Keratinocyte (primary cell): ENCODE measurements at regions not wholly inside any gene's neighbourhood (a gene's known extent, or its start where the extent isn't known, plus 50 kb on each side); places are given as distances from the start of the nearest gene placed in this dataset.

Source experiments
- DNase-seq: peaks from one replicate; pipeline ENCODE4 v3.0.0-alpha.2; 2011; ENCODE audit warnings: low read depth, missing footprints, low spot score
- FAIRE-seq: peaks from 2 replicates; lab custom pipeline; 2011; peaks lifted over from hg19 to GRCh38; lab: Jason Lieb, UNC
- H2AFZ ChIP-seq: 2 replicates; pipeline ENCODE4 v1.6.0; 2012; ENCODE audit warnings: low read length, control low read depth, inconsistent platforms; ENCODE audit not compliant: control insufficient read depth
- H3K27ac ChIP-seq: 2 replicates; pipeline ENCODE4 v1.5.1; 2011; ENCODE audit warnings: low read length; ENCODE audit not compliant: control insufficient read depth, insufficient read depth
- H3K27me3 ChIP-seq: 3 replicates; pipeline ENCODE4 v1.6.0; 2011; ENCODE audit warnings: low read length; ENCODE audit not compliant: control insufficient read depth, insufficient read depth; ENCODE audit errors: extremely low read depth
- H3K36me3 ChIP-seq, 2 experiments: 2 replicates in 1 of 2; 3 replicates in 1 of 2; pipeline ENCODE4 v1.5.1; 2011; ENCODE audit warnings: low read length in 2 of 2, mild to moderate bottlenecking in 1 of 2; ENCODE audit not compliant: control insufficient read depth in 2 of 2, insufficient read depth in 2 of 2; ENCODE audit errors: extremely low read depth in 1 of 2
- H3K4me1 ChIP-seq: 3 replicates; pipeline ENCODE4 v1.5.1; 2011; ENCODE audit warnings: low read length; ENCODE audit not compliant: control insufficient read depth, insufficient read depth; ENCODE audit errors: extremely low read depth
- H3K4me2 ChIP-seq: 3 replicates; pipeline ENCODE4 v1.6.0; 2011; ENCODE audit warnings: low read depth, low read length; ENCODE audit not compliant: control insufficient read depth, insufficient read depth; ENCODE audit errors: extremely low read depth
- H3K4me3 ChIP-seq, 3 experiments: fragments of 200-600 bp in 1 of 3; sonication (generic) in 1 of 3; 2 replicates in 2 of 3; 3 replicates in 1 of 3; pipeline ENCODE4 v1.5.1; 2011 to 2016; ENCODE audit warnings: low read length in 3 of 3, mild to moderate bottlenecking in 3 of 3, control low read depth in 2 of 3, inconsistent platforms in 1 of 3, low read depth in 1 of 3, mixed read lengths in 1 of 3, mixed run types in 1 of 3, moderate library complexity in 1 of 3; ENCODE audit not compliant: control insufficient read depth in 2 of 3, insufficient read depth in 2 of 3; ENCODE audit errors: extremely low read depth in 1 of 3
- H3K79me2 ChIP-seq: 2 replicates; pipeline ENCODE4 v1.6.0; 2012; ENCODE audit warnings: low read length; ENCODE audit not compliant: control insufficient read depth, insufficient read depth
- H3K9ac ChIP-seq: 3 replicates; pipeline ENCODE4 v1.6.0; 2011; ENCODE audit warnings: low read length; ENCODE audit not compliant: control insufficient read depth, insufficient read depth; ENCODE audit errors: extremely low read depth
- H3K9me1 ChIP-seq: 3 replicates; pipeline ENCODE4 v1.6.0; 2011; ENCODE audit warnings: low read length; ENCODE audit not compliant: control insufficient read depth, insufficient read depth; ENCODE audit errors: extremely low read depth
- H3K9me3 ChIP-seq: 2 replicates; pipeline ENCODE4 v1.5.1; 2012; ENCODE audit warnings: low read depth, low read length; ENCODE audit not compliant: control insufficient read depth
- H4K20me1 ChIP-seq: 3 replicates; pipeline ENCODE4 v1.6.0; 2011; ENCODE audit warnings: low read length; ENCODE audit not compliant: control insufficient read depth, insufficient read depth; ENCODE audit errors: extremely low read depth
- EZH2 ChIP-seq: IDR thresholded peaks from one replicate; pipeline ENCODE4 v1.6.1; 2012; ENCODE audit warnings: inconsistent platforms, mild to moderate bottlenecking, low read length, moderate library complexity
- dilution Hi-C: fragments of 300-500 bp; cut with MboI; formaldehyde crosslinking; loops from one replicate; pipeline ENCODE4 v1.7.0; 2020; ENCODE audit warnings: low sequenced_read_pairs; ENCODE audit not compliant: extremely low pct_ligation_motif_present
- TF ChIP-seq, protein P1 (sequence below), 3 experiments: IDR thresholded peaks in 1 of 3; conservative IDR thresholded peaks in 1 of 3; optimal IDR thresholded peaks in 1 of 3; 2 replicates in 2 of 3; 3 replicates in 1 of 3; pipeline versions ENCODE3 to v1.5.1; 2011; ENCODE audit warnings: low read length in 3 of 3, mild to moderate bottlenecking in 3 of 3, moderate library complexity in 2 of 3, control low read depth in 1 of 3, inconsistent platforms in 1 of 3; ENCODE audit not compliant: insufficient read depth in 2 of 3; ENCODE audit errors: extremely low read depth in 1 of 3

DNA sequence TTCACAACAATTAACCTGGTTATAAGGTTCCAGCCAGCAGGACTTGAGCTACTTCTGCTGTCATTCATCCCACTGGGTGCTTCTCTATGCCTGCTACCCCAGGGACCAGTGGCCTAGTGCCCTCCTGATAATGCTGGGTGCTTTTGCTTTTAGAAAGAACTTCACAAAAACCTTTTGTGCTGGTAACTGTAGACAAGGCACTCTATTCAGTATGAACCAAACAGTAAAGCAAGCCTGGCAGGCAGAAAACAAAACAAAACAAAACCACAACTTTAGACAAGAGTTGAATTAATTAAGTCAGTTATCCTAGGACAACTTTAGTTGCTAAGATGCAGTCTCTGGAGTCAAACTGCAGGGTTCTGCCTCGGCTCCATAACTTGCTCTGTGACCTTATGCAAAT is 61.9 kb upstream of the ADGRL2 start:
- no peaks in the 10 kb centered on the region for H3K9me1 ChIP-seq
- TF ChIP-seq, protein P1, sequence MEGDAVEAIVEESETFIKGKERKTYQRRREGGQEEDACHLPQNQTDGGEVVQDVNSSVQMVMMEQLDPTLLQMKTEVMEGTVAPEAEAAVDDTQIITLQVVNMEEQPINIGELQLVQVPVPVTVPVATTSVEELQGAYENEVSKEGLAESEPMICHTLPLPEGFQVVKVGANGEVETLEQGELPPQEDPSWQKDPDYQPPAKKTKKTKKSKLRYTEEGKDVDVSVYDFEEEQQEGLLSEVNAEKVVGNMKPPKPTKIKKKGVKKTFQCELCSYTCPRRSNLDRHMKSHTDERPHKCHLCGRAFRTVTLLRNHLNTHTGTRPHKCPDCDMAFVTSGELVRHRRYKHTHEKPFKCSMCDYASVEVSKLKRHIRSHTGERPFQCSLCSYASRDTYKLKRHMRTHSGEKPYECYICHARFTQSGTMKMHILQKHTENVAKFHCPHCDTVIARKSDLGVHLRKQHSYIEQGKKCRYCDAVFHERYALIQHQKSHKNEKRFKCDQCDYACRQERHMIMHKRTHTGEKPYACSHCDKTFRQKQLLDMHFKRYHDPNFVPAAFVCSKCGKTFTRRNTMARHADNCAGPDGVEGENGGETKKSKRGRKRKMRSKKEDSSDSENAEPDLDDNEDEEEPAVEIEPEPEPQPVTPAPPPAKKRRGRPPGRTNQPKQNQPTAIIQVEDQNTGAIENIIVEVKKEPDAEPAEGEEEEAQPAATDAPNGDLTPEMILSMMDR (optimal IDR thresholded peaks at IDR 0.05 in 1 of 3, IDR thresholded peaks at IDR 0.05 in 1 of 3, conservative IDR thresholded peaks at IDR 0.05 in 1 of 3; ENCODE audit: extremely low read depth in 1 of 3, insufficient read depth in 2 of 3, low read length in 3 of 3) = no peak
- no peak for TF ChIP-seq EZH2
- FAIRE-seq (no peak), DNase-seq (no peak)
- no peaks in the 10 kb centered on the region for H3K4me1 ChIP-seq
- H3K79me2 ChIP-seq = no peaks in the 10 kb centered on the region
- H3K9me3 ChIP-seq = no peaks in the 10 kb centered on the region
- dilution Hi-C loops = no loop called here
- no peak overlapping the region for H3K9ac ChIP-seq
- no peak overlapping the region for H2AFZ ChIP-seq
- no peak overlapping the region for H3K4me2 ChIP-seq
- H3K4me3 ChIP-seq = no peak overlapping the region
- H4K20me1 ChIP-seq = no peaks in the 10 kb centered on the region
- no peaks in the 10 kb centered on the region for H3K27me3 ChIP-seq
- H3K36me3 ChIP-seq = no peaks in the 10 kb centered on the region
- H3K27ac ChIP-seq = no peak overlapping the region

DNA sequence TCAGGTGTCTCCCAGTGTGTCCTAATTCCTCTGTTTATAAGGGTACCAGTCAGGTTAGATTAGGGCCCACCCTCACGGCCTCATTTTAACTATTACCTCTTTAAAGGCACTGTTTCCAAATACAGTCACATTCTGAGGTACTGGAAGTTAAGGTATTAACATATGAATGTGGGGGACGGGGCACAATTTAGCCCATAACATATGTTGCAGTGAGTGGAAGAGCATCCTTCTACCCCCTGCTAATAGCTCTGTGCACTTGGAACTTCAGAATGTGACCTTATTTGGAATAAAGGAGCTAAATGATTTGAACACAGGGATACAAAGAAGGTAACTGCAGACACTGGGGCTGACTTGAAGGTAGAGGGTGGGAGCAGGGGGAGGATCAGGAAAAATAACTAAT is 67.3 kb upstream of the ADGRL2 start:
- no peak for TF ChIP-seq EZH2
- TF ChIP-seq, protein P1 (optimal IDR thresholded peaks at IDR 0.05 in 1 of 3, IDR thresholded peaks at IDR 0.05 in 1 of 3, conservative IDR thresholded peaks at IDR 0.05 in 1 of 3; ENCODE audit: extremely low read depth in 1 of 3, insufficient read depth in 2 of 3, low read length in 3 of 3) = no peak
- Histone ChIP-seq H3K9me1 (no peaks in the 10 kb centered on the region), H3K9ac (no peak overlapping the region), H3K36me3 (no peaks in the 10 kb centered on the region), H3K79me2 (no peaks in the 10 kb centered on the region), H2AFZ (no peak overlapping the region), H3K4me2 (no peak overlapping the region), H3K27me3 (no peaks in the 10 kb centered on the region), H3K4me1 (peaks cover 3% of the 10 kb centered on the region), H3K9me3 (no peaks in the 10 kb centered on the region), H3K4me3 (no peak overlapping the region), H3K27ac (no peak overlapping the region), H4K20me1 (no peaks in the 10 kb centered on the region)
- dilution Hi-C loops = no loop called here
- FAIRE-seq (no peak), DNase-seq (no peak)
